ENCODE measurements at regions not wholly inside any gene's neighbourhood (a gene's known extent, or its start where the extent isn't known, plus 50 kb on each side); places are given as distances from the start of the nearest gene placed in this dataset.

GRCh38 chr6:11356404-11357155 lies 124.1 kb upstream of the NEDD9 start:
- TF ChIP-seq CTCF (IDR thresholded peaks at IDR 0.05 in 8 of 11, conservative IDR thresholded peaks at IDR 0.05 in 3 of 11) (no peak), POLR2A (IDR thresholded peaks at IDR 0.05) (no peak)
